Transverse colon (tissue), 4 donors: ENCODE measurements at regions not wholly inside any gene's neighbourhood (a gene's known extent, or its start where the extent isn't known, plus 50 kb on each side); places are given as distances from the start of the nearest gene placed in this dataset.

Source experiments
- POLR2A ChIP-seq: fragments of 450-650 bp; IDR thresholded peaks from one replicate; pipeline ENCODE4 v1.6.1; 2016; ENCODE audit warnings: antibody characterized with exemption, mild to moderate bottlenecking, moderate library complexity
- POLR2AphosphoS5 ChIP-seq, 3 donors: sonication (generic); formaldehyde crosslinking; IDR thresholded peaks; one replicate each; pipeline ENCODE4 v1.6.1; 2016; ENCODE audit warnings: antibody characterized with exemption in 3 of 3
- TF ChIP-seq, protein P1 (sequence below), 5 experiments: fragments of 200-600 bp in 3 of 5; fragments of 450-650 bp in 2 of 5; sonication (generic) in 3 of 5; IDR thresholded peaks; 1 replicate in 2 of 5; 2 replicates in 3 of 5; pipeline ENCODE4 v1.5.1; 2016 to 2017; ENCODE audit warnings: antibody characterized with exemption in 5 of 5, inconsistent platforms in 3 of 5, mild to moderate bottlenecking in 2 of 5, moderate library complexity in 1 of 5

DNA sequence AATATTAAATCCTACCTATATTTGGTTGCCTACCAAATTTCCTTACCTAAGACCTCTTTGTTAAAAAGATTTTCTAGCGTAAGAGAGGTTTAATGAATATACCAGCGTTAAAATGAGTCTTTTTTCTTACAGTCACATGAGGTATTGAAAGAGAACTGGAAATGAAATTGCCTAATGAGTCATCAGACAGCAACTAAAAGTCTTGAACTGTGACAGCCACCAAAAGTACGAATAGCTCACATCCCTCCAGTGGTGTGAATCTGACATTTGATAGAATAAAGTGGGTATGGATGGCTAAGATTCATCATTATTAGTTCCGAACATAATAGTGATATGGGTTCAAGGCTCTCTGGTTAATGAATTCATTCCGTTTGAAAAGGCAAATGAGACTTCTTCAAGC, 1297.3 kb downstream of the AACS start:
- TF ChIP-seq, protein P1, sequence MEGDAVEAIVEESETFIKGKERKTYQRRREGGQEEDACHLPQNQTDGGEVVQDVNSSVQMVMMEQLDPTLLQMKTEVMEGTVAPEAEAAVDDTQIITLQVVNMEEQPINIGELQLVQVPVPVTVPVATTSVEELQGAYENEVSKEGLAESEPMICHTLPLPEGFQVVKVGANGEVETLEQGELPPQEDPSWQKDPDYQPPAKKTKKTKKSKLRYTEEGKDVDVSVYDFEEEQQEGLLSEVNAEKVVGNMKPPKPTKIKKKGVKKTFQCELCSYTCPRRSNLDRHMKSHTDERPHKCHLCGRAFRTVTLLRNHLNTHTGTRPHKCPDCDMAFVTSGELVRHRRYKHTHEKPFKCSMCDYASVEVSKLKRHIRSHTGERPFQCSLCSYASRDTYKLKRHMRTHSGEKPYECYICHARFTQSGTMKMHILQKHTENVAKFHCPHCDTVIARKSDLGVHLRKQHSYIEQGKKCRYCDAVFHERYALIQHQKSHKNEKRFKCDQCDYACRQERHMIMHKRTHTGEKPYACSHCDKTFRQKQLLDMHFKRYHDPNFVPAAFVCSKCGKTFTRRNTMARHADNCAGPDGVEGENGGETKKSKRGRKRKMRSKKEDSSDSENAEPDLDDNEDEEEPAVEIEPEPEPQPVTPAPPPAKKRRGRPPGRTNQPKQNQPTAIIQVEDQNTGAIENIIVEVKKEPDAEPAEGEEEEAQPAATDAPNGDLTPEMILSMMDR (IDR thresholded peaks at IDR 0.05), result no peak
- TF ChIP-seq POLR2A, result no peak
- TF ChIP-seq POLR2AphosphoS5 (IDR thresholded peaks at IDR 0.05), result no peak
